HG02870 (cell line): ENCODE measurements at regions not wholly inside any gene's neighbourhood (a gene's known extent, or its start where the extent isn't known, plus 50 kb on each side); places are given as distances from the start of the nearest gene placed in this dataset.

ENCODE experiments used
- ATAC-seq: cut with Tn5 transposase; IDR thresholded peaks from one replicate; pipeline ENCODE4 v1.9.1; 2021; ENCODE audit warnings: mild to moderate bottlenecking, moderate library complexity; ENCODE audit not compliant: unreplicated experiment

DNA sequence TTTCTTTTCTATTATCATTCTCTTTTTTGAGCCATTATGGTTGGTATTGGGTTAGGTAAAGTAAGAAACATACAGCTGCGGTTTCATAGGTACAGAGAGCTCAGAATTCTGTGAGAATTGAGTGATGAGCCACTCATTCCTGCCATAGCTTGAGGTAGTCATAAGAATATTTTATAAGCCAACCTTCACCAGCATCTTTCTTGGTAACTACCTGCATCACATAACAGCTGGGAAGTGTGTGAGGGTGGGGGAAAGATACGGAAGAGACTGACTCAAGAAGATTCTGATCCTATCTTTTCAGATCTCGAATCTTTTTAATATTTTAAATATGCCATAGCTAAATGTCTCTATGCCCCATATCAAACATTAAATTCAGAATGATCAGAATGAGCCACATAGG lies 313.8 kb upstream of the DDX18 start:
- no peak for ATAC-seq

DNA sequence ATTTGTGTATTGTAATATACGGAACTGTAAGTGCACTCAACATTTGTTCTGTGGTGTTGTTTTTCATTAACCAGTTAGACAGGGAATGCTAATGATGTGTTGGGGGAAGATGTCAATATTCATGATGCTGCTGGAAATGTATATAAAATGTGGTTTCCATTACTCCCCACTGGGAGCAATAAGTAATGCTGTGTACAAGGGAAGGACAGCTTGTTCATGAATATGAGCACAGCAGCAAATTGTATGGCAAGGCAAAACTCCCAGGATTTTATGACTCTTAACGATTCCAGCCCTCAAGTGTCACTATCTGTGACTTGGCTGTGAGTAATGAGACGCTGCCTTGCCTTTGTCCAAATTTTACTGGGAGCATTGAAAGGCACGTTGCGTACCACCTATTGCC lies 312.4 kb upstream of the DDX18 start:
- ATAC-seq = no peak

DNA sequence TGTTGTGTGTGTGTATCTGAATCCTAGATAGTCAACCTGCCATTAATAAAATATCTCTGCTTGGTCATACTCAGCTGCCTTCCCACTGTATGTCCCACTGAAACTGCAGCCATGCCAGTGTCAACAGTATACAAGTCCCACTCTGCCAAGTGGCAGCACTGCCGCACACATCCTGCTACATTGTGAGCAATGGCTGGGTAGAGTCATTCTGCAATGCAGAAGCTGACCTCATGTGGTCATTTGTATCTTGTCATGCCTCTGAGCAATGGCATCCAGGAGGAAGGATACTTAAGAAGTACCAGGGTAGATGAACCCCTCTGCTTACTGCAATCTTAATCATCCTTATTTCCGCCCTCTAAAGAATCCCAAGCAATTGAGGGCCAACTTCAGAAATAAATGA lies 302.2 kb upstream of the DDX18 start:
- ATAC-seq = no peak

DNA sequence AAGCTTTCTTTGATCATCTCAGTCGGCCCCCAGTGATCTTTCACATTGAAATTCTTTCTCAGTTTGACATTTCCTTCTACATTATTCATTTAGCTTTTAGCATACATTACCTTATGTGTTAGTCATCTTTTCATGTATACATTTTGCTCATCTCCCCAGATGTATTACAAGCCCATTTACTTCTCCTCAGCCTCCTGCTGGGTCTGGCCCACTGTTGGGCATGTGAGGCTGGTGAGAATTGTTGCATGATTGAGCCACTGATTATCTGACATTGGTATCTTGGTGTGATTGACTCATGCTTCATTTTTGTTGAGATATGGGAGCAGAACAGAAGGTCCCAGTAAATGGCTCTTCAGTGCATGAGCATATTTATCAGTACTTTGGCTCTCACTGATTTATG lies 300.1 kb upstream of the DDX18 start:
- no peak for ATAC-seq

DNA sequence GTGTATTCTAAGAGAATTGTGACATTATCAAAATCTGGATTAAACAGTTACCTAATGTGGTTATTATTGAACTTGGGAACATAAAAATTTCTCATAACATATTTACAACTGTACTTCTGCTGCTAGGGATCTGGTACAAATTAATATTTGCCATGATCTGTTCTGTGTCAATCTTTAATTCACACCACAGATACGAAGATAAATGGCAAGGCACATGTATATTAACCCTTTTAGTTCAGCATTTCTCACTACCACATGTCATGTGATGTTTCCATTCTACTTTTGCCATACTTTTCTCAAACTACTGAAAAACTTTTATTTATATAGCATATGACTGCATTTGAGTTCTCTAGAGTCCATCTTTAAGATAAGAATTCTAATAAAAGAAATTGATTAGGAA lies 295.3 kb upstream of the DDX18 start:
- ATAC-seq = no peak

DNA sequence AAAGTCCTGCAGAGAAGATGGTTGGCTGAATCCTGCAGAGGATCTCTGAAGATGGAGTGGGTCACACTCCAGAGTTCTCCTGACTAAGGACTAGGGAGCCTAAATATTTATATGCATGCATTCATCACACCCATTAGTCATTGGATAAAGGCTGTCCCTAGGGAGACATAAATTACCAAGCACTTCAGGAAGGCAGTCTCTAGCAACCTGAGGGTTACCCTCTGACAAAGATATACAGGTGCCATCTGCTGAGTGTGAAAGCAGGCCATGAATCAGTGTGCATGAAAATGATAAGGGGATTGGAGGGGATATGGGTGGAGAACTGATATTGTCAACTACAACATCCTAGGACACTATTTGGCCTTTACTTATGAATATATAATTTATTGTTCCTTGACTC lies 294.8 kb upstream of the DDX18 start:
- no peak for ATAC-seq

DNA sequence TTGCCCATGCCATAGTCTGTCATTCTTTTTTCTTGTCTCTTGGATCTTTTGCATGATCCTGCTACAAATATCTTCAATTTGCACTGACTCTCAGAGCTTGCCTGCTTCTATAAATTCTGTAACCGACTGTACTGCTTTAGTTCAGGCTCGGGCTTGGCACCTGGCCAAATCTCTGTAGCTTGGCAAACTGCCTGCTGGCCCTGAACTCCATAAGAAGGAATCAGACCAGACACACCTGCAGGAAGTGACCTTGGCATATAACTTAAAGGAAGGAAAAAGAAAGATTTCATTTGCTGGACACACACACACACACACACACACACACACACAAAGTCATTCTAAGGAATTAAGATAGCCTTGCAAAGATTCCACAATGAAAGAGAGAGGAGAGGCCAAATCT lies 291.2 kb upstream of the DDX18 start:
- ATAC-seq = no peak

DNA sequence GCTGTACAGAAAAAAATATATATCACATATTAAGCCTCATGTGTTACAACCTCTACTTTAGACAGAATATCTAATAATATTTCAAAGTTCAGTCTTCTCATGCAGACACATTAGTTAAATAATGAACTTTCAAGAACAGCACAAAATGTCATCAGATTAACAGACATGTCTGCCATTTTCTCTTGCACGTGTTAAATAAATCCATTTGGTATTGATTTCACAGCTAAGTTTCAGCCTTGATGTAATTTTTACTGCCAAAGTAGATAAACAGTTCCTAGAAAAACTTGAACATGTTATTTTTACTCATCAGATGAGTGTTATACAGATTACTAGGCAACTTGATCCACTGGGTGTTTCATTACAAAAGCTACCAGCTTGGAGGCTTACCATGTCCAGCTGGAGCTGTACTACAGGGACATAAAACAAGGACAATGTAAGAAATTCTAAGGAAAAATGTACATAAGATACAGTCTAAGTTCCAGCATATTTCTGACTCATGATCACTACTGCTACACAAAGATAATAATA lies 290.7 kb upstream of the DDX18 start:
- ATAC-seq = no peak

DNA sequence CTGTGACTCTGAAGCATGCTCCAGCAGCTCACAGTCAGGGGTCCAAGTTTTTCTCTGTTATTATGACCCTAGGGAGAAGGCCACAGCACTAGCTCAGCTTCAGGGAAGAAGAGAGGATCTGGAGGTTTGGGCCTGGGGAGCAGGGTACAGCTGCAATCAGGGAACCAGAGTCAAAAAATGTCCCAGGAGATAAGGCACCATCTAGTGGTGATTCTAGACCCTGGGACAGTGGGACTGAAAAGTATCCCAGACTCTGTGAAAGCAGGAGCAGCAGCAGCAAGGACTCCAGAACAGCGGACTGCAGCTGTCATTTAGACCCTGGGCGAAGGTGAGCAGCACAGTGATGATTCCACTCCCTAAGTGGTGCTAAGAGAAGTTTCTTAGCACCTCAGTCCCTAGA lies 278.4 kb upstream of the DDX18 start:
- no peak for ATAC-seq

DNA sequence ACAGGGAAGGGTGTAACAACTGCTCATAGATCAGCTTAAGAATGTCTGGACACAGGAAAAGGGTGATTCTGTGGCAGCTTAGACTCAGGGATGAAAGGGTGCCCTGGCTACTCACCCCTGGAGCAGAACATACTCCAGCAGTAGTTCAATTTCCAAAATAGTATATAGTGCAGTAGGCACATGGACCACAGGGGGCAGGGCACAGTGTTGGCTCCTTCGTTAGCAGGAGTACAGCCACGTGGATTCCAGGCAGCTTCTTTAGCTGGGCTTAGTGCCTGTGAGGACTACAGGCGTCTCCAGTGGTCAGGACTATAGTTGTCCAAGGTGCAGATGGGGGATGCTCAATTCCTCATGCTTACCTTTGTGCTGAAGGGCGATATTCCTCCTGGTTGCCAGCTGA lies 277.5 kb upstream of the DDX18 start:
- ATAC-seq = no peak

DNA sequence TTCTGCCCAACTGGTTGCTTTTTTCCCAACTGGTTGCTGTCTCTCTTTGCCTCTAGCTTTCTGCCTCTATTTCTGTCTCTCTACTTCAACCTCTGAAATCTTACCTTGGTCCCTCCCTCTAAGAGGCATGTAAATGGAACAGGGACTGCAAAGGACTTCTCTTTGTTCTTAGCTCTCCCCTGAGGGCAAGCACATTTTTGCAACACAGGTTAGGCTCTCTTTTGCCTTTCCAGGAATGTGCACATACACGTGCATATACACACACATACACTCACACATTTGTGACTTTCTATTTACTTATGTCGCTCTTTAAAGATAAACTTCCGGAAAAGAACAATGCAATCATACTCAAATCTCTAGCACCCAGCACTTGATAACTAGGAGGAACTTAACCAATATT lies 262.6 kb upstream of the DDX18 start:
- ATAC-seq = no peak

DNA sequence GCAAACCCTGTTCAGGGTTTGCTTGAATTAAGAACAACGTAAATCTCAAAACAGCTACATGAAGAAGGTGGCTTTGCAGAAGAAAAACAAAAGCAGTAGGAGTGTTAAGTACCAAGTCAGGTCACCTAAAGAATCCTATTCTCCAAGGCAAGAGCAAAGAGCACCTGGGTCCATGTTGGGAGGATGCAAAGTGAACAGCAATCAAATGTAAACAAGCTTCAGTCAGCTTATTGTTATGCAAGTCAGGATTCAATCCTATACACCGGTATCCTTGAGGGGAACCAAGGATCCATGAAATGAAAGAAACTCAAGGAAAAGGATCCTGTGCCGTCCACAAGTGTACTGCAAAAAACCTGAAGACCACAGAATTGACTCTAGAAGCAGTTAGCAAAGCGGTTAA lies 261.0 kb upstream of the DDX18 start:
- ATAC-seq = no peak

DNA sequence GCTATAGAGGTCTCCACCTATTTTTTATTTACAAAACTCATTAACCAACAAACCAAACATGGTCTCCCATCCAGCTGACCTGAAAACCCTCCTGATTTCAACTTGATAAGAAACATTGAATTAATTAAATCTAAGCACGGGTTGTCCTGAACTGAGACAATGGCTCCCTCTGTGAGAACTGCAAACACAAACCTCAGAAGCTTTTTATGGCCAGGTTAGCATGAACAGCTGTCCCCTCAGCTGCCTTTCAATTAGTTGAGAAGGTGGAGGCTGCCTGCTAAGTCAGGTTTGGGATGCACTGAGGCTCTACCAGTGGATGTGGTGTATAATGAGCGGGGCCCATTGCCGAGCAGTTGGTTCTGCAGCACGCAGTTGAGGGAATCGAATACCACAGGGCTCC lies 258.5 kb upstream of the DDX18 start:
- ATAC-seq = no peak

DNA sequence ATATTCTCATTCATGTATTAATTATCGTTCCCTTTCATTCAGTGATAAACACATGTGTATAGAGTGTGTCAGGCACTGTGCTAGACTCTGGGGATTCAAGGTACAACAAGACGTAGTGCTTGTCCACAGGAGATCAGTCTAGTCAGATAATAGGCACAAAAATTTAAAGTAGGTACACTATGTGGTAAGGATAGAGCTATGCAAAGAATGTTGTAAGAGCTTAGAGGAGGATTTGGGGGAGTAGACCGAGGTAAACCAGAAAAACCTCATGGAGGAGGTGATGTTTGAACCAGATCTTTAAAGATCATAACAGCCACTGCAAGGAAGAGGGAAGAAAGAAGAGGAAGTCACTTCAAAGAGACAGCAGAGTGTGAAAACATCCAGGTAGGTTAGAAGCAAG lies 256.9 kb upstream of the DDX18 start:
- ATAC-seq = no peak

DNA sequence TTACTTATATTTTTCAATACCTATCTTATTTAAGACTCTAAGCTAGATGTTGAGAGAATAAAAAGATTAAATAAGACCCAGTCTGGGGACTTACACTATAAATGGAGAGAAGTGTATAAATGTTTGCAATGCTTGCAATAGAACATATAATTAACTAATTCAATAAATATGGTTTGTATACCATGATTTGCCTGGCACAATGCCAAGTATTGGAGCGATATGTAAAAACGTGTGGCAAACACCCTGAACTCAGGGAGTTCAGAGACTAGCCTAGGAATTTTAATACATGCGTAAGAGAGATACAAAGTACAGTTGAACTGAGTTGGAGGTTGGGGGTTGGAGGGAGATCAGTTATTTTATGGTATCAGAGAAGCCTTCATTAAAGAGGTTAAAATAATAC lies 251.8 kb upstream of the DDX18 start:
- ATAC-seq = no peak

DNA sequence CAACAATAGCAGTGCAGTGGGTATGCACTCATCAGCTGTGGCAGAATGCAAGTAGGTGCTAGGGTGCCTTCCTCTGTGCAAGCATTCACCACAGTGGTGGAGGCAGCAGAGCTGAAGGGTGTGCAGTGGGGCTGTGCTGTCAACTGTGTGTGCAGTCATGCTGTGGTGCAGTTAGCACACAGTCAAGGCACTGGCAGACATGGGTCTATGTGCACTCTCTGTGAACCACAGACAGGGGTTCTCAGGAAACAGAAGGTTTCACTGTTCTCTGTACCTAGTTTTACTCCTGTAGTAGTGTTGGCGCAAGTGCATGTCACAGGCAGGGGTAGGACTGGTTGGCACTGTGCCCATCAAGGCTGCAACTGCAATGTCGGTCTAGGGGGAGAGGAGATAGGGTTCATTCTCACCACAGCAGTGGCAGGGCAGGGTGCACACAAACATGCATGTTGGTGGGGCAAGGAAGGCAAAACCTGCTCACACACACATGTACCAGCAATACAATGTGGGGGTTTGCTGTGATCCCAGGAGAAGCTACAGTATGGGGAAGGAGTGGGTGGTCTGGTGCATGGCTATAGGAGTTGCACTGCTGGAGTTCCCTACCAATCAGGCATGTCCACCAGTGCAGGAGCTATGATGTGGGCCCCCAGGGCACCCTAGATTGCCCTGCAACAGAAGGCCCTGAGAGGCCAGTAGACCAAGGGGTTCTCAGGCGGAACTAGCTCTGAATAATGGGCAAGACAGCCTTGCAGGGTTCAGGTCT lies 242.7 kb upstream of the DDX18 start:
- no peak for ATAC-seq

DNA sequence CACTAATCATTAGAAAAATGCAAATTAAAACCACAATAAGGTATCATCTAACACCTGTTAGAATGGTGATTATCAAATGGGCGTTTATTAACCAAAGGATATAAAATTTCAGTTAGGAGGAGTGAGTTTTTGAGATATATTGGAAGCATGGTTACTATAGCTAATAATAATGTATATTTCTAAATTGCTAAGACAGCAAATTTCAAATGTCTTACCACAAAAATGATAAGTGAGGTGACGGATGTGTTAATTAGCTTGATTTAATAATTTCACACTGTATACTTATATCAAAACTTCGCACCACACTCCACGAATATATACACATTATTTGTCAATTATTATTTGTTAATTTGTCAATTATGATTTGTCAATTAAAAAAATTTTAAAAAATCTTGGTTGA lies 227.2 kb upstream of the DDX18 start:
- ATAC-seq = no peak

DNA sequence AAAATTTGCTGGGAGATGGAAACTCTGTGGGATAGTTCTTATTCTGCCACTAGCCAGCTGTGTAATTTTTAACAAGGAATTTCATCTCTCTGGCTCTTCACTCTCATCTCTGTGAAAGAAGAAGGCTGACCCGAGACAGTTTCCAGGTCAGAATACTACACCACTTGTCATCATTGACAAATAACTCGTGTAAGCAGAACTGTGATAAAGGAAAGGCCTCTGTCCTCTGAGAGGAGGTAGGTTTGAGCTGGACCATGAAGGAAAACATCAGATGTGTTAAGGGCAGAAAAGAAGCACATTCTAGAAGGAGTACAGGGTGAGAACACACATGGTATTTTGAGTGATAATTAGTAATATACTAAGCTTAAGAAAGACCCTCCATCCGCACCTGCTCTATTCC lies 211.4 kb upstream of the DDX18 start:
- no peak for ATAC-seq

DNA sequence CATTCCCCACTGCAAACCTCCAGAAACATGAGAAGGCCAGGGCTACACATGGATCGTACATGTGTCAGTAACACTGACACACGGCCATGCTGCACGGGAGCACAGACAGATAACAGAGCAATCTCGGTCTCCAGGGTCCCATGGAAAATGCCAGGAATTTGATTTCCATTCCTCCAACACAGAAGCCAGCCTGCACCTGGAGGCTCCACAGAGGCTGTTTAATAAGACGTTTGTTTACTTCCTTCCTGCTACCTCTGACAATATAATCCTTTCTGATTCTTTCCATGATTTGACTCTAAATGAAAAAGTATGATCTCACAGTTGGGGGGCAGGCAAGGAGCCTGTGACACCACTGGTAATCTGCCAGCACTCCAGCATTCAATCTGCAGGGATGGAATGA lies 210.9 kb upstream of the DDX18 start:
- ATAC-seq = no peak

DNA sequence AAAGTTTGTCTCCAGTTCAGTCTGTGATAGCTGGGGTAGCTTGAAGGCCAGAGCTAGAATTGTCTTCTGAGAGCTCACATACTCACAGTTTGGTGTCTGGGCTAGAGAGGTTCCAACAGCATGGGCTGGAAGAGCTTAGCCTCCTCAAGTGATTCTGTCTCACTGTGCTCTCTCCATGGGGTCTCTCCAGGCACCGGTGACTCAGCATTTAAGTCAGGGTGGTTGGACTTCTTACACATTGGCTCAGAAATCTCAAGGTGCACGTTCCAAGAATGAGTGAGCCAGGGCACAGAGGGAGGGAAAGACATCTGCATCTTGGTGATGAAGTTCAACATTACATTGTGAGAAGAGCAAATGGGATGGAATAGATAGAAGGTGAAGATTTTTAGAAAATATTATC lies 207.3 kb upstream of the DDX18 start:
- ATAC-seq = no peak

DNA sequence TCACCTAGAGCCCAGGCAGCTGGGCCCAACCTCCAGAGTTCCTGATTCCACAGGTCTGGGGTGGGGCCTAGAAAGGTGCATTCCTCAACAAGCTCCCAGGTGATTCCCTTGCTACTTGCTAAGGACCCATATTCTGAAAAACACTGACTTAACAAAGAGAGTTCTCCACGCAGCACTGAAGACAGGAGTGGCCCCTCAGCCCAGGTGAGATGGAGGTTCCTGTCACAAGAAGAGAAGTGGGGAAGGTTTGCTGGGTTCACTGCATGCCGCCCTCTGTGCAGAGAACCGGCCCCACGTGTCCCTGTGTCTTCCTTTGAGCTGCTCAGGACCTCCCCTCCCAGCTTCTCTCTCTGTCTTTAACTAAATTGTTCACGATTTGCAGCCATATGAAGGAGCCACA lies 201.4 kb upstream of the DDX18 start:
- ATAC-seq = no peak

DNA sequence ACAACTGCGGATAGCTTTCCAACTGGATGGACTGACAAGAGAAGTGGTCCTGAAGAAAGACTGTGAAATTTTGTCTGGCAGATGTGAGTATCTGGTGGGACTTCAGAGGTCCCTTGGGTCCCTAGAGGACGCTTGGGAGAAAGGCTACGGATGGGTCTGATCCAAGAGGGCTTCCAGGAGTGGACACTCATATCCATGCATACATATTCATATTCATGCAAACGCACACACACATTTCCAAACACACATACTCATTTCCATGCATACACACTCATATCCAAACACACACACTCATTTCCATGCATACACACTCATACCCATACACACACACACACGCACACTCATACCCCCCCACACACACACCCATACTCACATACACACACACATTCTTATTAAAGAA lies 200.2 kb upstream of the DDX18 start:
- no peak for ATAC-seq

DNA sequence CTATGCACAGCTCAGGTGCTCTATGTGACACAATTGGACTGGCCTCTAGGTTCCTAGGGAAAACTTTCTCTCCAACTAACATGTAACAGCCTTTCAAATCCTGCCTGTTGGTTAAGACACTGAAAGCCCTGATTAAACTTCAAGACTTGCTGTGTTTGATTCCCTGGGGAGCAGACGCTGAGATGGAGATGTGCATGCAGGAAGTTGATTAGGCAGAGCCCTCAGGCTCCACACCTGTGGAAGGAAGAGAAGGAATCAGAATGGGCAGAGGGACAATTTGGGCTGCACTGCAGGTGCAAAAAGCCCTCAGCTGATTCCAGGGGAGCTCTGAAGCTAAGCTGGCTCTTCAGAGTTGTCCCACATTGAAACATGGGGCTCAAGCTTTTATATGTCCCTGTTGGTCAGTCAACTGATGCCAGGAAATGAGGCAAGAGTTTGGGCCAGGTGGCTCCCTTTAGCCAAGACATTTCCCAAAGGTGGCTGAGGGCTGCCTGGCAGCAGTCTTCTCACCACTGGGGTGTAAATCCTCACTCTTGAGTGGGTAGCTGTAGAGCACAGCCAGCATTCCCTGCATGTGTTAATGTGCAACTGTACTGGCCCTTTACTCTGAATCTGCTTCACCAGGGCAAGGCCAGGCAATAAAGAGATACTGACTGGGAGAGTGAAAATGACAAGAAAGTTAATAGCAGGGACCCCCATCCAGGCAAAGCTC lies 199.5 kb upstream of the DDX18 start:
- ATAC-seq = no peak
